ENCODE measurements at regions not wholly inside any gene's neighbourhood (a gene's known extent, or its start where the extent isn't known, plus 50 kb on each side); places are given as distances from the start of the nearest gene placed in this dataset.

DNA sequence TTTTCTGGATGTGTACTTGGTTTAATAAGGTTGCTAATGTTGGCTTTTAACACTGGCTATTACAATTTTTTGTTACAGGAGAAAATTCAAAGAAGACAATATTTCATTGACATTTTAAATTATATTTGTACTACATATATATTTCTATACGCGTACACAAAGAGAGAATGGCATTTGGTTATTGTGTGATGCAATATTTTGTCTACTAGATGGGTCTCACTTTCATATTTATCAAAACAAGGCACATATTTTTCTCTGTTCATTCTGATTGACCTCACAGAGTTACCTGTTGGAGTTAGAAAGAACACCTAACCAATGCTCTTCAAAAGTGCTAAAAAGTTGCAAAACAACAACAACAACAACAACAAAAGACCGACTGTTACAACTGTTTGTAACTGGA is 50.2 kb upstream of the VGLL3 start:
- TF ChIP-seq, protein P1, sequence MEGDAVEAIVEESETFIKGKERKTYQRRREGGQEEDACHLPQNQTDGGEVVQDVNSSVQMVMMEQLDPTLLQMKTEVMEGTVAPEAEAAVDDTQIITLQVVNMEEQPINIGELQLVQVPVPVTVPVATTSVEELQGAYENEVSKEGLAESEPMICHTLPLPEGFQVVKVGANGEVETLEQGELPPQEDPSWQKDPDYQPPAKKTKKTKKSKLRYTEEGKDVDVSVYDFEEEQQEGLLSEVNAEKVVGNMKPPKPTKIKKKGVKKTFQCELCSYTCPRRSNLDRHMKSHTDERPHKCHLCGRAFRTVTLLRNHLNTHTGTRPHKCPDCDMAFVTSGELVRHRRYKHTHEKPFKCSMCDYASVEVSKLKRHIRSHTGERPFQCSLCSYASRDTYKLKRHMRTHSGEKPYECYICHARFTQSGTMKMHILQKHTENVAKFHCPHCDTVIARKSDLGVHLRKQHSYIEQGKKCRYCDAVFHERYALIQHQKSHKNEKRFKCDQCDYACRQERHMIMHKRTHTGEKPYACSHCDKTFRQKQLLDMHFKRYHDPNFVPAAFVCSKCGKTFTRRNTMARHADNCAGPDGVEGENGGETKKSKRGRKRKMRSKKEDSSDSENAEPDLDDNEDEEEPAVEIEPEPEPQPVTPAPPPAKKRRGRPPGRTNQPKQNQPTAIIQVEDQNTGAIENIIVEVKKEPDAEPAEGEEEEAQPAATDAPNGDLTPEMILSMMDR (IDR thresholded peaks at IDR 0.05; ENCODE audit: low read length): no peak
- no peak for TF ChIP-seq EZH2 (IDR thresholded peaks at IDR 0.05; ENCODE audit: borderline replicate concordance, low read length)
